ENCODE measurements at regions not wholly inside any gene's neighbourhood (a gene's known extent, or its start where the extent isn't known, plus 50 kb on each side); places are given as distances from the start of the nearest gene placed in this dataset.

DNA sequence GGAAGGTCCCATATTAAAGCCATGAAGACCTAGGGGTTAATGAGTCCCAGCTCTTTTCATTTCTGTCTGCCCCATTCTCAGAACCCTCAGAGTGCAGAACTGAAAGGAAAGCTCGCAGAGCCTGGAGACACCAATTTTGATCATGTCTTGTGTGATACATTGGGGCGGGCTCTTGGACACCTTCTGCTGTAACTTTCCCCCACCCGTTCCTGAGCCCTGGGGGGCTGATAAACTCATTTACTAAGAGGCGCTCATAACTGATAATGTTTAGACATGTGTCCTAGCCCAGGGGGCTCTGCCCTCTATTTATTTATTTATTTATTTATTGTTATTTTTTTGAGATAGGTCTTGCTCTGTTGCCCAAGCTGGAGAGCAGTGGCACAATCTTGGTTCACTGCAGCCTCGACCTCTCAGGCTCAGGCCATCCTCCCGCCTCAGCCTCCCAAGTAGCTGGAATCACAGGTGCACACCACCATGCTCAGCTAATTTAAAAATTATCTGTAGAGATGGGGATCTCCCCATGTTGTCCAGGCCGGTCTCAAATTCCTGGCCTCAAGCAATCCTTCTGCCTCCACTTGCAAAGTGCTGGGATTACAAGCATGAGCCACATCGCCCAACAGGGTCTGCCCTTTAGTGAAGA, 72.4 kb upstream of the HAAO start:
- DNase-seq = no peak

DNA sequence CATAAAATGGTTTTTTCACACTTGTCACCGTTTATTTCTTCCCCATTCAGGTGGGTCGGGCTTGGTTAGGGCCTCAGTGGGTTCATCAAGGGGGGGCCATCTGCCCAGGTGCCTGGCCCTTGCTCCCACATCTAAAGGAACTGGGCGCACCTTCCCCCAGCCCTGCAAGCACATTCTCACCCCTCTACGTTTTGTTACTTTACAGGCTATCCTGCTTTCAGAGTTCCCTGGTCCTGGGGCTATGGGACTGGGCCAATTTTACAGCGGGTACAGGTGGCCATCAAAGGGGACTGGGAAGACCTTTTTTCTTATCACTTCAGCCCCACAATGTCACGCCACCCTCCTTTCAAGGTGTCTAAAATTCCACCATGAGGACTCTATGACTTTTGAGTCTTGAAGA, 71.8 kb upstream of the HAAO start:
- no peak for DNase-seq

DNA sequence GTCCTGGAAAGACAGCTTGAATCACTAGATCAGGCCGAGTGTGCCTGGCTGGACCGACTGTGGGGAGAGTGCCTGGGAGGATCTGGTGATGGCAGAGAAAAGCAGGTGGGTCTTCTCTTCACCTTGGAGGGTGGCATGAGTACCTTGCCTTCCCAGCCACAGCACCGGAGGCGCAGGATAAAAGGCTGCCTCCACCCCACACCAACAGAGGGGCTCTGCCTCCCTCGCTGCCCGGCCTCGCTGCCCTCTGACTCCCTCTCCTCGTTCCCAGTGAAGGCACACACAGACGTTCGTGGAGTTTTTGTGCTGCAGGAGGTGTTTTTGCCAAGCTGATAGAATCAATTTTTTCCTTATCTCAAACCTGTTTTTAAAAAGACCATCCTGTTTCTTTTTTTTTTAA, 71.4 kb upstream of the HAAO start:
- no peak for DNase-seq

DNA sequence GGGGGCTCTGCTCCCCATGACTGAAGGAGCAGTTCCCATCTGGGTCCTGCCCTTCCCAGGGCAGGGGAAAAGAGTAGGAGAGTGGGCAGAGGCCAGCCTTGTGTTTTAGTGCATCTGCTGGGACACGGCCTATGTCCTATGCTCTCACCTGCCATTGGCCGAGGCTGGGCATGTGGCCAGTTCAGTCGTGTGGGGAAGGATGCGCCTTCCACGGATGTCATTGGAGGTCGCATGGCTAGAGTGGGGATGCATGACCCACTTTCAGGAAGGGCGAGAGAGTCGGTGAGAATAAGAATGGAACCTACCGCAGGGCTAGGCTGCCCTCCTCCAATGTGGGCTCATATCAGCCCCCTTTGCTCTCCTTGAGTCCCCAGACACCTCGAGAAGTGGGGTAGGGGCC, 70.9 kb upstream of the HAAO start:
- no peak for DNase-seq

DNA sequence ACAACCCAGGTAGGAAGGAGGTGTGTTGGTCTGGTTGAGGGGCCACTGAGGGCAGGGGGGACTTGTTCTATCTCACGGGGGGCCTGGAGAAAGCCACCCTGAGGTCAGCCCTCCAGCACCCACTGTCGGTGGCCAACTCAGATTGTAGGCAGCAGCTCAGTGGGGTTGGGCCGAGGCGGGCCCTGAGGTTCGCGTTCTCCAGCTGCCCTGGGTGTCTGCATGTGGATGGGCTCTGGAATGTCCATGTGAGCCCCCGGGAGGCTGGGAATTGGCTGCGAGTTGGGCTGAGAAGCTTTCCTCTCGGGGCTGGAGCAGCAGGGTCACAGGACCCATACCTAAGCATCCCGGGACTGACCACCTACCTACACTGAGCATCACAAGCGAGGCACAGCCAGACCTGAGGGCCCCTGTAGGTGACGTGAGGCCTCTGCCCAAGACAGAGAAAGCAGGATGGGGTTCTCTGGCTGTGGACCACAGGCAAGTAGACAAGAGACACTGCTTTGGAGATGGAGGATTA, 70.3 kb upstream of the HAAO start:
- DNase-seq = no peak

DNA sequence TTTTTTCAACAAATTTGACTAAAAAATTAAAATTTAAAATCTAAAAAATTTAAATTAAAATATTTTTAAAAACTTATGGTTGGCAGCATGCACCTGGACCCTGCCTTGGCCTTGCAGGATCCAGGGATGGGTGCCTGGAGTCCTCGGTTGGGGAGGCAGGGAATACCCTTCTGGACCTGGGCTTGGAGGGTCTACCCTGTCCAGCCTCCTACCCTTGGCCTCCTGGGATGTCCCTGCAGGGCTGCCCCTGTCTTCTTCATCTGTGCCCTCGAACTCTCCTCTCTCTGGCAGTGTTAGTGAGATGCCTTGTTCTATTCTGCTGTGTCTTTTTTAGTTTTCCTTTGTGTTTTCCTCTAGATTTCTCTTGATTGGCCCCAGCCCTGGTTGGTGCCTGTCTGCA, 68.9 kb upstream of the HAAO start:
- no peak for DNase-seq

DNA sequence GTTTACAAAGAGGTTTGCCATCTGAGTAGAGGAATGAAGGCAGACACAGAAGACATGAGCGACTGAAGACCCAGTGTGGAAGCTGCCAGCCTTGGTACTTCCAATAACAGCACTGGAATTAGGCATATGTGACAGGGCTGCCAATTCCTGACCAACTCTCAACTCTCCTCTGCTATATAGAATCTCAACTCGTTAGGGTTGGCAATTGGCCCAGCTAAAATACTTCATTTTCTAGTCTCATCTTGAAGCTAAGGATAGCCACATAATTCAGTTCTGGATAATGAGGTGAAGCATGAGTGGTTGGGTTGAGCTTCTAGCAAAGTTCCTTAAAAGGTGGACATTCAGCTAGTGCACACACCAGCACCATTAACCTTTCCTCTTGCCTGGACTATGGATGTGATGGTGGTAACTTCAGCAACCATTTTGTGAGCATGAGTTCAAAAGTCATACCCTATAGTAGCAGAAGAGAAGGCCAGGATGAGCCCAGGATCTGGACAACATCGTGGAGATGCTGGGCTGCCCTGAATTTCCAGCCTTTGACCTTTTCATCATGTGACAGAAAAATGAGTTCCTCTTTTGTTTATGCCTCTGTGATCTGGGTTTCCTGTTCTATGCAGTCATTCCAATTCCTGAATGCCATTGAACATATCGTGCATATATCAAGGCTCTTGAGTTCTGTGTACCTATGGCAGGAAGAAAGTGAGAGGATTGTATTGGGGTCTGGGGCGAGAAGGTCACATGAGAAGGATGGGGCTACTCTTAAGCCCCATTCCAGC, 68.1 kb upstream of the HAAO start:
- no peak for DNase-seq

DNA sequence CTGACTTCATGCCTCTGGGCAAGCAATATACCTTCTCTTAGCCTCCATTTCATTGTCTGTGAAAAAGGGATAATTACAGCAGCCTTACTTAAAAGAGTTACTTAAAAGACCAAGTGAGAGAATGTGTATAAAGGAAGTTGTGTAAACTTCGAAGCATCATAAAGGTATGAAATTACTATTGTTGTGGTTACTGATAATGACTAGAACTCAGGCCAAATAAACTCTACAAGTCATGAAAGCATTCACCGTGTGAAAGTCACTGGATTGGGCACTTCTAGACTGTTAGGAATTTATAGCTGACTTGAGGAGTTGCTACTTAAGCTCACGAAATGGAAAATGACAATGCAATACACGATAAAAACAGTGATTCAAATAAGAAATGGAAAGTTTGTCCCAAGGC, 67.4 kb upstream of the HAAO start:
- no peak for DNase-seq

DNA sequence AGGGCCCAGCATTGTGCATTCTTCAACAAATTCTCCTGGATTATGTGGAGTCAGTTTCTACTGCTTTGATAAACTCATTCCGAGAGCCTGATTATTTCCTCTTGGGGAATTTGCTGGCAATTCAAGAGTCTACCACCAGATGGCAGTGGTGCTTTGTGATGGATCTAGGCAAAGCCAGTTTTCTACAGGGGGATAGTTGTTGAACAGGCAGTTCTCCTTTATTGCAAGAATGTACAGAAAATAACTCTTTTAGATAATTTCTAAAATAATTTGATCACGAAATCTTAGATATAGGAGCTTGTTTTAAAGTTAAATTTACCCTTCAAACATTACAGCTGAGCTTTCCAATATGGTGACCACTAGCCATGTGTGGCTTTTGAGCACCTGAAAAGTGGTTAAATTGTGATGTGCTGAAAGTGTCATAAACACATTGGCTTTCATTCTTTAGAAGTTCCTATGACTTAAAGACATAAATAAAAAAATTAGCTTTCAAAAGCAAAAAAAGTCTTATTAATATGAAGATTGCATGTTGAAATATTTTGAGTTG, 66.7 kb upstream of the HAAO start:
- peak; percentile 81 to 86 for DNase-seq

DNA sequence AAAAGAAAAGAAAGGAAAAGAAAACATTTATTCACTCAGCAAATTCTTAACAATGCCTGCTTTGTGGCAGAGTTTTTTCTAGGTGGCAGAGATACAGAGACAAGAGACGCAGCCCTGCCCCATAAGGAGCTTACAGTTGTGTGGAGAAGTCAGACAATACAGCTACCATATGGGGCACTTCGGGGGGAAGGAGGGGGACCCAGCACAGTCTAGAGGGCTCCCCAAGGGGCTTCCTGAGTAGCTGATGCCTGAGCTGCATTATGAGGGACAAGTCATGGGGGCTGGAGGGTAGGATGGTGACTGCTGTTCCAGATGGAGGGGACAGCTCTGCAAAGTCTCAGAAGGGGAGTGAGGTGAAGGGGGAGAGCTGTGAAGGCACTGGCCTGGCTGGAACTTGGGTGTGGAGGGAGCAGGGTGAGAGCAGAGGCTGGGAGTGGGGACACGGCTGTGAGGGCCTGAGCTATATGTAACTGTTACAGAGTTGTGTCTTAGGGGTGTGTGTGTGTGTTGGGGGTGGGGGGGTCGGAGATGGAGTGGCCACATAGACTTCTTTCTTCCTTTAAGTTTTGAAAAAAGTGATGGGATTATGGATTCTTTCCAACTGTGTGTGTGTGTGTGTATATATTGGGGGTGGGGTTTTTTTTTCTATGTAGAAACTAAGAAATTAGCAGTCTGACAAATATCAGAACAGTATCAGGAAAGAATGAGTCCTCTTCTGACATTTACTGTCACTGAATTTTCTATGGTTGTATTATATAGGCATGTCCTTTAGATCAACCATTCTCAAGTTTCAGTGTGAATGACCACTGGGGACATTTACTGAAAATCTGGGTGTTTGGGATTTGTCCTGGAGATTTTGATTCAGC, 66.0 kb upstream of the HAAO start:
- DNase-seq = no peak

DNA sequence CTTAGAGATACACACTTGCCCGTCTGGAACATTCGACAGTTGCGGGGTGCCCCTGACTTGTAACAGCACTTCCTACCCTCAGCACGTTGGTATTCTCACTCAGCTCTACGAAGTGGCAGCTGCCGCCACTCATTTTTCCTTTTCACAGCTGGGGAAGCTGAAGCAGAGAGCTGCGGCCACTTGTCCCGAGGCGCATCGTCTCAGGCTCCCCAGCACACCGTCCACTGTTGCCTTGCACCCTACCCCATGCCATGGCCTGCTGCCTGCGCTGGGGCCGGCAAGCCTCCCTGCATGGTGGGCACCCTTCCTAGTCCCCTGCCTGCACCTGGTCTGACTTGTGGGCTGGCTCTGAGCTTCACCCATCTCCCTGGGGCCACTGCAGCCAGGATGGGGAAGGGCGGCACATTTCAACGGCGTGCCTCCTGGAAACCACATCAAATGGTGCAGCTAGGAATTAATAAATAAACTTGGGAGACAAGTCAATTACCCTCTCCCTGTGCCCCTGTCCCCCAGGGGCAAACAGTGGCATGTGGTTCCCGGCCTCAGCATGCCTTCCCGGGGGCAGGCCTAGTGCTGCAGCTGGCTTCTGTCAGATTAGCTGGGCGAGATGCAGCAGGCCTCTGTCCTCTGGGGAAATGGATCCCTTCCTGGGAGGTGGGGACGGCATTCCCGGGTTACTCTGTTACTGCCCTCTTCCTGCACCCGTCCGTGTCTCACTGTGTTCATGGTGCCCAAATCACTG, 64.7 kb upstream of the HAAO start:
- no peak for DNase-seq

DNA sequence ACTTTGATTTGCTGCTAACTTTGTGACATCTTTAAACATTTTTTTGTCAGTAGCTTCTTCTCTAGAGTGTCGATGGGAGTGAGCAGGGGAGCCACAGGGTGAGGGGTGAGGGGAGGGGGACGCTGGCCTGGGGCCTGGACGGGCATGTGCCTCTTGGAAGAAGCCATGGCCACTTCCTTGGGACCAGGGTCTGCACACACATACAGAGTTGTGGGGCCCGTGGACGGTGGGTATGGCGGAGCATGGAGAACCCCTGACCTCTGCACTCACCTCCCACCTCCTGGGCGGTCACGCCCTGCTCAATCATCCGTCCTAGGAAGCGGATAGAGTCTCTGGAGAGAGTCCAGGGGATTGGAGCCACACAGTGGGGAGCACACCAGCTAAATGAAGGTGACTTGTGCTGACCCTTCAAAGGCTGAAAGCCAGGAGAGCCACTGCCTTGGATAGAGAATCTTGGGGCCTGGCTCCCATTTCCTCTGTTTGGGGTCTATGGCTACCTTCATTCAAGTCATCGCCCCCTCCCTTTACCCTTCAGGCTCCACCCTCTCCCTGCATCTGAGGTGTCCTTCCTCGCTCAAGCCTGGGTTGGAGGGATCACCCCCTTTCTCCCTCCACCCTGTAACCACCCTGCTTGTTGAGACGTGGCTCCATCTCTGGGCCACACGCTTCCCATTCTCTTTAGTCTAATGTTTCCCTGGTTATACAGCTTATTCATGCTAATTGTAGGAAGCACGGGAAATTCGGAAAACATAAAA, 63.9 kb upstream of the HAAO start:
- DNase-seq = no peak

DNA sequence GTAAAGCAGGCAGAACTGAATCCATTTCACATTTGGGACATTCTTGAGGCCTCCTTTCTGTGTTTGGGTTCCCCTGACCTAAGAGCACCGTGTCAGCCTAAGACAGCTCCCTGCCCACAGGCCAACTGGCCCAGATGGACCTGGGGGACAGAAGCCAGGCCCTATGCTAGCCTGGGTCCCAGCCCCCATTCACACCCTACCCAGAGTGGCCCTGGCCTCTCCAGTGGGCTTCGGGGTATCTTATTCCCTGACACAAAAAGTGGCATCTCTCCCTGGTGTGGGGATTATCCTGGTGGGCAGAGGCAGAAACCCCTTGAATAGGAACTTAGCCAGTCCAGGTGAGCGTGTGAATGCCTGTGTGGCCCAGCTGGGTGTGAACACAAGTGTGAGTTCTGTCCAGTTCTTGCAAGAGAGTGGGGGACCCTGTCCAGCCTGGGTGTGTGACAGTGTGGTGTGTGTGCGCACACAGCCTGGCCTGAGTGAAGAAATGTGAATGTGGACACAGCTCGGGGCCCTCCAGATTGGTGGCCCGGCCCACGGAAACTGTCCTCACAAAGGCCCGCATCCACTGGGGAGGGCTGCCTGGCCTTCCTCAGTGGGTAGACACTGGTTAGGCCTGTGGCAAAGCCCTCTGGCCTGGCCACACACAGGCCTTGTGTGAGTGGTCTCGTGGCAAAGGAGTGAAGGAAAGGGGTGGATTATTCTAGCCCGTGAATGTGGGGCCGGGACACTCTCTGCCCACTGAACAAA, 63.0 kb upstream of the HAAO start:
- DNase-seq = no peak

DNA sequence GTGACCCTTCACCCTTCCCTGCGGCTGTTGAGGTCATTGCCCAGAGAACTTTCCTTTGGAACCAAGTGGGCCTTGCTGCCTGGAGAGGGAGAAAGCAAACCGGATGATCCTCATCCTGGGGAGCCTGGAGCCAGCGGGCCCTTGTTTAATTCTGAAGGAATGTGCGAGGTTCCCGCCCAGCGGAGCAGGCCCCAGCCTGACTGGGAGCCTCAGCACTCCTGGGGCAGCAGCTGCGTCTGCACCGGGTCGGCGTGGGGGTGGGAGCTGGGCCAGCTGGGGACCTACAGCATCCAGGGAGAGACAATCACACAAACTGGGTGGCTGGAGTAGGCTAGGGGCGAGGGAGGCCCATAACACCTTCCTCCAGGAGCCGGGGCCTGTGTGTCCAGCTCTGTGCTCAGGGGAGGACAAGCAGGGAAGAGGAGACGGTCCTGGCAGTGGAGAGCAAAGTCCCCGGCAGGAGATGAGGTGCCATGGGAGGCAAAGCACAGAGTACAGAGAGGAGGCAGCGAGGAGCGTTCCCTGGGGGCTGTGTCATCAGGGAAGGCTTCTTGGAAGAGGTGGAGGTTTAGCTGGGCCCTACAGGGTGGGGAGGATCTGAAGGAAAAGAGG, 61.9 kb upstream of the HAAO start:
- no peak for DNase-seq

DNA sequence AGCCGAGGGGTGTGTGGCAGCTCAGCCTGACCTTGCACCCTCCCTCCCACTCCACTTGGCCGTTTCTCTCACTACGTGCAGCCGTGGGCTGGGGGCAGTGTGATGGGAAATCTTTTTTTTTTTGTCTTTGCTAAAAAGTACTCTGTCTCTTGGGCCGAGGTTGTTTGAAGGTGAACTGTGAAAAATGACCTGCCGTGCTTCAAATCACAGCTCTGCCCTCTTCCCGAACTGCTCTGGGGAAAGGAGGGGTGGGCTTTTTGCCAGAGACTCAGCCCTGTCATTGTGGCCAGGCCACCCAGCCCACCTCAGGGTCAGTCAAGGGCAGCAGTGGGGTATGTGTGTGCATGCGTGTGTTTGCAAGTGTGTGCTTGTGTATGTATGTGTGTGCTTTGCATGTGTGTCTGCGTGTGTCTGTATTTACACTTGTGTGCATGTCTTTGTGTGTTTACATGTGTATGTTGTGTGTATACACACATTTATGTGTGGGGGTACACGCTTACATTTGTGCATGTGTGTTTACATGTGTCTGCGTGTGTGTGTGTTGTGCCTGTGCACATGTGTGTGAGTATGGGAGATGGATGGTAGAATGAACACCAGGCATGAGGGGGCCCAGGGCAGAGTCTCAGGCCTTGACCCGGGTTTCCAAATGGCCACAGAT, 61.3 kb upstream of the HAAO start:
- no peak for DNase-seq

DNA sequence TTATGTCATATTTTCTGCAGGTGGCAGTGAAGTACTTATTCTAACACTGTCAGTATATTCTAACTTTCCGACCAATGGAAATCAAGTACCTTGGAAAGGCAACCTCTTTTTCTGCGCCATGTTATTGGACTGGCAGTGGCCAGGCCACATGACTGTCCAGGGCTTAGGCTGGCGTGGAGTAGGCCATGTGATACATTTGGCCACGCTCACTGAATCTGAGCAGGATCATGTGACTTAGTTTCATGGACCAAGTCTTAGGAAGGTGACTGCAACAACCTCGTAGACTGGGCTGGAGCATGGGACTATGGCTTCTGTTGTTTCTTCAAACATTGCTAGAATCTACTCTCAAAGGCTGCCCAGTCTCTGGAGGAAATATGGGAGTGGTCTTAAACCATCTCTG, 60.4 kb upstream of the HAAO start:
- no peak for DNase-seq

DNA sequence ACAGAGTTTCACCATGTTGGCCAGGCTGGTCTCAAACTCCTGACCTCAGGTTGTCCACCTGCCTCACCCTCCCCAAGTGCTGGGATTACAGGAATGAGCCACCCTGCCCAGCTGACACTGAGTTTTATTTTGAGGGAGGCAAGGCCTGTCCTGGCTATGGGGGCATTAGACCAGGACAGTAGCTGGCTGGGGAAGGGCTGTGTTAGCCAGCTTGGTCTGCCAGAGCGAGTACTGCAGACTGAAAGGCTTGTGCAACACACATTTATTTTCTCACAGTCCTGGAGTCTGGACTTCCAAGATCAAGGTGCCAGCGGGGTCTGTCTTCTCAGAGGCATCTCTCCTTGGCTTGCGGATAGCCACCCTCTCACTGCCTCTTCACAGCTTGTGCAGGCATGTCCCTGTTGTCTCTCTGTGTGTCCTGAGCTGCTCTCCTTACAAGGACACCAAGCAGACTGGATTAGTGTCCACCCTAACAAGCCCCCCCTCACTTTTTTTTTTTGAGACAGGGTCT, 59.4 kb upstream of the HAAO start:
- DNase-seq = no peak

DNA sequence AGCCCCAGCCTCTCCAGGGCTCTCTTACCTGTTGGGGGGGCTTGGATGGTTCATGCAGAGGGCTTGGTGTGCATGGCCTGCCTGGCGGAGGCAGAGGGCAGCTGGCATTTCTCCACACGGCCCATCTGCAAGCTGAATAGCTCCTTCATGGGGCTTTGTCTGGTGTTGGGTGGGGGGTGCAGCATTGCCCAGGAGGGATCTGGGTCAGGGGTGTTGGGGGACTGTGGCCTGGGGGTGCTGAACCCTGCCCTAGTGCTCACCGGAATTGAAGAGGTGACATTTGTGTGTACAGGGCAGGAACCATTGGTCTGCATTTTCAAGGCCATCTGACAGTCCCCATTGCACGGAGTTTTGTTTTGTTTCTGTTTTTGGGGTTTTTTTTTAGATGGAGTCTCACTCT, 58.8 kb upstream of the HAAO start:
- no peak for DNase-seq

DNA sequence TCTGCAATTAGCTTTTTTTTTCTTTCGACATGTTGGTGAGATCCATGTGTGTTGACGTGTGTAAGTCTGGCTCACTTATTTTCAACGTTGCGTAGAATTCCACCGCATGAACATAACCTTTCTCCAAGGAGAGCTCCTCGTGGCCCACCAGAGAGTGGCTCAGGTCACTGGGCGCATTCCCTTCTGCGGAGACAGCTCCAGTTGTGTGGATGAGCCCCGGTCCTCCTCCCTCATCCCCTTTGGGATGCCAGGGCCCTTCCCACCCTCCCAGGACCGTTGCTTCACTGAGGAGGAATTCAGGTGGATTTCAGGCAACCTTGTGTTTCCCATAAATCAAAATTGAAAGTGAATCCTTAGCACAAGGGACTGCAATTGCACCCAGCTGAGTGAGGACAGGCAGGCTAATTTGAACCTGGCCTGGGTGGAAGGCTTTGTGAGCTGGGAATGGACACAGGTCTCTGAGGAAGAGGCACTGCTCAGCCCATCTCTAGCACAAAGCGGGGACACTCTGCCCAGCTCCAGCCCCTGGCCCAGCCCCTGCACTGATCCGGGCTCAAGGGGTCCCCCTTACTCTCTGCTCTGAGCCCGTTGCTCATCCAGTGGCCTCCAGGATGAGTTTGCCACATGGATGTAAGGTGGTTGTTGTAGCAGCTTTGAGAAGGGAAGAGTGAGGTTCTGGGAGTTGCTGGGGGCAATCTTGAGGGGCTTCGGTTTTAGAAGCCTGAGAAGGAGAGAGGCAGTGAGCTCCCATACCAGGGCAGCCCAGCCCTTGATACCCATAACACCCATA, 57.8 kb upstream of the HAAO start:
- DNase-seq = no peak
